HG02642 (cell line): ENCODE measurements at regions not wholly inside any gene's neighbourhood (a gene's known extent, or its start where the extent isn't known, plus 50 kb on each side); places are given as distances from the start of the nearest gene placed in this dataset.

ENCODE experiments used
- ATAC-seq: cut with Tn5 transposase; IDR thresholded peaks from one replicate; pipeline ENCODE4 v1.9.1; 2021; ENCODE audit warnings: mild to moderate bottlenecking; ENCODE audit not compliant: unreplicated experiment, poor library complexity

- no peak for ATAC-seq
Observed at GRCh38 chr19:30082168-30082567, 140.1 kb downstream of the URI1 start.

GRCh38 chr19:30082611-30083010 is 140.6 kb downstream of the URI1 start:
- no peak for ATAC-seq

- ATAC-seq, result no peak
Observed at GRCh38 chr19:30083125-30083681, 141.2 kb downstream of the URI1 start.

GRCh38 chr19:30083701-30084156 is 141.7 kb downstream of the URI1 start:
- ATAC-seq, result no peak

- ATAC-seq, result no peak
Observed at GRCh38 chr19:30084390-30084819, 142.4 kb downstream of the URI1 start.

GRCh38 chr19:30085394-30085793 is 143.4 kb downstream of the URI1 start:
- ATAC-seq, result no peak

GRCh38 chr19:30086220-30086619 is 144.2 kb downstream of the URI1 start:
- no peak for ATAC-seq

- ATAC-seq, result no peak
Observed at GRCh38 chr19:30086916-30087315, 144.9 kb downstream of the URI1 start.

- no peak for ATAC-seq
Observed at GRCh38 chr19:30087381-30088138, 145.5 kb downstream of the URI1 start.

- ATAC-seq, result no peak
Observed at GRCh38 chr19:30088567-30088966, 146.5 kb downstream of the URI1 start.

GRCh38 chr19:30089086-30089665 is 147.1 kb downstream of the URI1 start:
- no peak for ATAC-seq

- no peak for ATAC-seq
Observed at GRCh38 chr19:30090476-30090875, 148.4 kb downstream of the URI1 start.

- no peak for ATAC-seq
Observed at GRCh38 chr19:30090963-30091362, 148.9 kb downstream of the URI1 start.

- ATAC-seq, result no peak
Observed at GRCh38 chr19:30091456-30091855, 149.4 kb downstream of the URI1 start.

- no peak for ATAC-seq
Observed at GRCh38 chr19:30091856-30092255, 149.8 kb downstream of the URI1 start.

- ATAC-seq, result no peak
Observed at GRCh38 chr19:30092721-30093569, 150.9 kb downstream of the URI1 start.

GRCh38 chr19:30093966-30094755 is 152.1 kb downstream of the URI1 start:
- ATAC-seq, result no peak

- ATAC-seq, result no peak
Observed at GRCh38 chr19:30094756-30095140, 152.7 kb downstream of the URI1 start.

- ATAC-seq, result no peak
Observed at GRCh38 chr19:30095171-30095570, 153.1 kb downstream of the URI1 start.
